ENCODE measurements at regions not wholly inside any gene's neighbourhood (a gene's known extent, or its start where the extent isn't known, plus 50 kb on each side); places are given as distances from the start of the nearest gene placed in this dataset.
"Not testable (repeated sequence)": the region's sequence is repeated elsewhere in the genome, so short reads cannot be mapped to it uniquely, and the experiment has no call there.

DNA sequence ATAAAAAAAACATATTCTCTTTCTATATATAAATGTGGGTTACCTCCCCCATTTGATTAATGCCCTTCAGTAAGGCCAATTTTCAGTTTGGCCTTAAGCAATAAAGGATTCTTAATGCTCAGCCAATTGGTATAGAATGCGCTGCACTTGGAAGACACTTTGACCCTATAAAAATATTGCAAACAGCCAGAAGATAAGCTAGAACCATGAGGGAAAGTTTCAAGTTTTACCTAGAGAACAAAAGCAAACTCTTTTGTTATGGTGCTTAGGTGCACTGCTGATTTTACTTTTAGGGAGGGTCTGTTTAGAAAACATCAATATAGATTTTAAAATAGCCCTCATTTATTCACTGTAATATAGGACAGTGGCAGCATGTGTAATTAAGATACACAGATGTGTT is 251.6 kb upstream of the SLC16A7 start:
- no peak for DNase-seq

DNA sequence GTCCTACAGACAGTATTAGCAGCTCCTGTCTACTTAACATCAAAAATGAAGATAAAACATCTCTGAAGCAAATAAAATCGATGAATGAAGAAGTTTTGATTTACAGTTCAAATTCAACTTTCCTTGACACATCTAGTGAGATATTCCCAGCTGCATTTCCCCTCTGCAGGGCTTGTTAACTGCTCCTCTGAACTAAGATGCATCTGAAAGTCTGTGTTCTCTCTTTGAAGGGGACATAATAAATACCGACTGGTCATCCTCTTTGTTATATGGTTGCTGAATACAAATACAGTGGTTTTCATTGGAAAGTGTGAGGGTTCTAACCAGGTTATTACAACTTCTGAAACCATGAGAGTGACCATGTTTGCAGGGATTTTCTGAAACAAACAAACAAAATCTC is 266.4 kb upstream of the SLC16A7 start:
- no peak for DNase-seq

DNA sequence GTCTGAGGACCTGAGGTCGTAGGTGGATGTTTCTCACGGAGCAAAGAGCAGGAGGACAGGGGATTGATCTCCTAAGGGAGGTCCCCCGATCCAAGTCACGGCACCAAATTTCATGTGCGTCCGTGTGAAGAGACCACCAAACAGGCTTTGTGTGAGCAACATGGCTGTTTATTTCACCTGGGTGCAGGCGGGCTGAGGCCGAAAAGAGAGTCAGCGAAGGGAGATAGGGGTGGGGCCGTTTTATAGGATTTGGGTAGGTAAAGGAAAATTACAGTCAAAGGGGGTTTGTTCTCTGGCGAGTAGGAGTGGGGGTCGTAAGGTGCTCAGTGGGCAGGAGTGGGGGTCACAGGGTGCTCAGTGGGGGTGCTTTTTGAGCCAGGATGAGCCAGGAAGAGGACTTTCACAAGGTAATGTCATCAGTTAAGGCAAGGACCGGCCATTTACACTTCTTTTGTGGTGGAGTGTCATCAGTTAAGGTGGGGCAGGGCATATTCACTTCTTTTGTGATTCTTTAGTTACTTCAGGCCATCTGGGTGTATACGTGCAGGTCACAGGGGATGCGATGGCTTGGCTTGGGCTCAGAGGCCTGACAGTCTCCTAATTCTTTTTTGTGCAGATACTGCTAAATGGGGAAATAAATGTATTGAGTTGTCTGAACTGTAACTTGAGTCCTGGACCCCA is 267.3 kb upstream of the SLC16A7 start:
- DNase-seq = not testable (repeated sequence)

DNA sequence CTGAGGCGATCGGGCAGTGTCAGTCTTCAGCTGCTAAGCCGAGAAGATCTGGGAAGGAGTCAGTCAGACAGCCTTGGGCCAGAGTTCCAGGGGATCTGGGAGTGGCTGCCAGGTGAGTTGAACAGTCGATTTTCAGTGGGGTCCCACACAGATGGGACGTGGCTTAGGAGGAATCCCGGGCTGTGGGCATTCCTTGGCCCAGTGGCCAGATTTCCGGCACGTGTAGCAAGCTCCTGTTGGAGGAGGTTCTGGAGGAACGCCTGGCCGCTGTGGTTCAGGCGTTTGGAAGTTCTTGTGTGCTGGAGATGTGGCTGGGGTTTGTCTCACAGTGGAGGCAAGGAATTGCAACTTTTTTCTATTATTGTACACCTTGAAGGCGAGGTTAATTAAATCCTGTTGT is 269.4 kb upstream of the SLC16A7 start:
- not testable (repeated sequence) for DNase-seq

DNA sequence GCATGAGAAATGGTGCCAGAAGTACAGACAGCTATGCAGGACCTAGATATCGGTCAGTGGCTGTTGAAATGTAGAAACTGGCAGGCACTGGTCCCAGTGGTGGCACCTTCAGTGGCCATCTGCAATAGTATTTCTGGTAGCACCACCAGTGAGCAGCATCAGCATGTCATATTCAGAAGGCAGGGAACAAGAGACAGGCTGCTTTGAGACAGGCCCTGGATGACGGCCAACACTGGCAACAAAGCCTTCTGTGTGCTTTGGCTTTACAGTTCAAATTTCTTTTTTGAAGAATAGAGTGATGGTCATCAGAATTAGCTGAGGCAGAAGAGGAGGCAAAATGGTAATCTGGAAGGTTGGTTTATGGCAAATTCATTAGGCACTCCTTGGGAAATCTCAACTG is 273.4 kb upstream of the SLC16A7 start:
- no peak for DNase-seq

DNA sequence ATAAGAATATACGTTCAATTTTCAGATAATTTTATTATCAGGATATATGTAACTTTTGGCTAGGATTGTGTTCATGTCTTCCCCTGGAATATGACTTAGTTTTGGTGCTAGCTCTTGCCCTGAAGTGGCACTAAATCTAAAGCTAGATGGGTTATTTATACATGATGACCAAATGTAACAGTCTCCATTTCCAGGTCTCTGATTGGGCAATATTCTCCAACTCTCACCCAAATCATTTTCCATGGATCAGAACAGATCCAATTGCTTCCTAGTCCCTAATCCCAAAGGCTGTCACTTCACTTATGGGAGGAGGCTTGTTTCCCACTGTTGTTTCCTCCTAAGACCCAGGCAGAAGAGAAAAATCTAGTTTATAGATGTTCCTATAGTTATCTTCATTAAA is 274.6 kb upstream of the SLC16A7 start:
- DNase-seq = no peak

DNA sequence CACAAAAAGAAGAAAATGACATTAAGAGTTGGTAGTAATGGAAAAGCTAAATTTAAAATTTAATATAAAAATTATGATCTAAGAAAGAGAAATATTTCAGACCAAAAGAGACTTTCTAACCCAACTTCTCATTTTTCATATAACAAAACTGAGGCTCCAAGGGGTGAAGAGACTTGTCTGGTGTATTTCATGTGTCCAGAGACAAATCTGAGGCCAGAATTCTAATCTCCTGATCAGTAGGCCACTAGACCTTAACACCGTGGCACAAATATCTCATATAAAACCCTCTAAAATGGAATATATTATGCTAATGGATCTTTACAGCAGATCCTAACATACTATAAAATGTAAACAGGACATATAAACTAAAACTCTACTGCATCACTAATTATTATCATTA is 275.7 kb upstream of the SLC16A7 start:
- DNase-seq = no peak

DNA sequence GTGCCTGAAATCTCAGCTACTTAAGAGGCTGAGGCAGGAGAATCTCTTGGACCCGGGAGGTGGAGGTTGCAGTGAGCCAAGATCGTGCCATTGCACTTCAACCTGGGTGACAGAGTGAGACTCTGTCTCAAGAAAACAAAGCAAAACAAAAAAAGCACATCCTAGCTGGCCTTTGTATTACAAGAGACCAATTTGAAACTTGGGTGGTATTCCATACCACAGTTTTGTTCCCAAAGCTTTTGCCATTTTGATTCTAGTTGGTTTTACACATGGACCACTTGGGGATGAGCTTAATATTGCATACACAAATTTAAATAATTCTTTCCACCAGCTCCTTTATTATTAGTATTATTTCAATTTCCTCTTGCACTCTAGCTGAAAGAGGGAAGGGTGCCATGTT is 276.9 kb upstream of the SLC16A7 start:
- DNase-seq = no peak

DNA sequence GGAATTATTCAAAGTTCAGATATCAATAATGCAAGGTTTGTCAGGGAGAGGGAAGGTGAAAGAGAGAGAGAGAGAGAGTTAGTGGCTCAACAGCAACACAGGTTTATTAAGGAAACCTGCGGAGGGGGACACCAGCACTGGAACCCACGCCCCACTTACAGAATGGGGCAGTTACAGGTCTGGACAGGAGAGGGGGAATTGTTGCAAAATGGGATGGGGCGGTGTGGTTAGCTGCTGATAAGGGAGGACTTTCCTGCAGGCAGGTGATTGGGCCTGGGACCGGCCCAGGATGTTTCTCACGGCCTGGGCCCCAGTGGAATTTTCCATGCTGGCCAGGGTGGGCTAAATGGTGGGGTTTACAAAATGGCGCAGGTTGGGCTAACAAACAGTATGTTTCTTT is 278.2 kb upstream of the SLC16A7 start:
- no peak for DNase-seq

DNA sequence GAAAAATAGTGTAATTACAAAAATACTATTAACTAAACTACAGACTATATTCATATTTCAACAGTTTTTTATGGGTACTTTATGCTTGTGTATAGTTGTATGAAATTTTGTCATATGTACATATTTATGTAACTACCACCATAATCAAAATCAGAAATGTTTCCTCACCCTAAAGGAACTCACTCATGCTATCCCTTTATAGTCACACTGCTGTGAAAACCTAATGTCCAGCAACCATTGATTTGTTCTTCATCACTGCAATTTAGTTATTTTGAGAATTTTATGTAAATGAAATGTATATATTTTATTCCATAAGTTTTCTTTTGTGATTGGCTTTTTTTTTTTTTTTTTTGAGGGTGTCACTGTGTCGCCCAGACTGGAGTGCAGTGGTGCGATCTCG is 278.9 kb upstream of the SLC16A7 start:
- no peak for DNase-seq

DNA sequence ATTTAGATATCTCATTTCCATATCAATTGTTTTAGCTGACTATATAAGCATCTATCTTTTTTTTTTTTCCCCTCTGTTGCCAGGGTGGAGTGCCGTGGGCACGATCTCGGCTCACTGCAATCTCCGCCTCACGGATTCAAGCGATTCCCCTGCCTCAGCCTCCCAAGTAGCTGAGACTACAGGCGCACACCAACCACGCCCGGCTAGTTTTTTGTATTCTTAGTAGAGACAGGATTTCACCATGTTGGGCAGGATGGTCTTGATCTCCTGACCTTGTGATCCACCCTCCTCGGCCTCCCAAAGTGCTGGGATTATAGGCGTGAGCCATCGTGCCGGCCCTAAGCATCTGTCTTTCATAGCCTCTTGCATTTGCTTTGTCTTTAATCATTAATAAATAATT is 279.5 kb upstream of the SLC16A7 start:
- DNase-seq = not testable (repeated sequence)

DNA sequence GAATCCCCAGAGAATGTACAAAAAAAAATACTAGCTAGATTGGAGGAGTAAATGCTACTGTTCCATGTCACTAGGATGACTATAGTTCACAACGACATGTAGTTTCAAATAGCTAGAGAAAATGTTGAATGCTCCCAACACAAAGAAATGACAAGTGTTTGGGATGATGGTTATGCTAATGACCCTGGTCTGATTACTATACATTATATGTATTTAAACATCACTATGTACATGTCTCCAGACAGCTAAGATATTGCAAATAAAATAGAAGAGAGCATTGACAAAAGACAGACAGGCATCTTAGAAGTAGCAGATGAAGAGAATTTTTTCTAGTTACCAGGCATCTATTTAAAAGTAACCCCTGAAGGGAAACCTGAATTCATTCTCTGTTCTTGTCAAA is 281.6 kb upstream of the SLC16A7 start:
- DNase-seq = no peak

DNA sequence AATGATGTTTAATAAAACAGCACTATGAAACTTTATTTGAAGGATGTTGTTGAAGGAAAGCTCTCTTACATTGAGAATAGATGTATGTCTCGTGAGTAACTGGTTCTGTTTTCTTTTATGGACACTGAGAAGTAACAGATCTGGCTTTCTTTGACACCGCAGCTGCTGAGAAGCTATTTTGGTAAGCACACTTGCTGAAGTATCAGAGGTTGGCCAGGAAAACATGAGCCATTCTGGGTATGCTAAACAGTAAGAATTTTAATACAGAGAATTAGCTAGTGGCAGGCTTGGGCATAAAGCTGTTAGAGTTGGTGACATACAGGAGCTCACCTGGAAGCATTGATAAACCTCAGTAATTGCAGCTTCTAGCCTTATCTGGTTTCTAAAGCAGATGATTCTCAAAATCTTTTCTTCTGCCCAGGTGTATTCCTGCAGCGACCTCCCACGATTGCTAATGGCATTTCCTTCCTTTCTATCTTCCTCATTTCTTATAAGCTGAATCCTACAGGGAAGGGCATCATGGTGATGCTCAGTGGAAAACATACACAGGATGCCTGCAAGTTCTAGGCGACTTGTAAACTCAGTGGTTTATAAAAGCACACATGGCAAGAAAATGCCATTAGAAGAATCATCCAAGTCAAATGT is 291.6 kb upstream of the SLC16A7 start:
- DNase-seq = no peak

DNA sequence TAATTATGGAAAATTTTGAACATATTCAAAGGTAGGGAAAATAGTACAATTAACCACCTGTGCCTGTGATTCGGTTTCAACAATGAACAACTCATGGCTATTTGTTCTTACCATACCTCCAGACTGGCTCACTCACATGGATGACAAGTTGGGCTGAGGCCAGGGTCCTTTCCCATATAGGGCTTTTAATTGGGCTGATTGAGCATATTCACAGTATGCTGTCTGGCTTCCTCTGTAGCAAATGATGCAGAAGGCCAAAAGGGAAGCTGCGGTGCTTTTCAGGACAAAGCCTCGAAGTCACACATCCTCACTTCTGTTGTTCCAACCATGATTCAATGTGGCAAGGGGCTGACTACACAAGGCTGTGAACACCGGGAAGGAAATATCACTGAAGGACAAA is 297.5 kb upstream of the SLC16A7 start:
- no peak for DNase-seq

DNA sequence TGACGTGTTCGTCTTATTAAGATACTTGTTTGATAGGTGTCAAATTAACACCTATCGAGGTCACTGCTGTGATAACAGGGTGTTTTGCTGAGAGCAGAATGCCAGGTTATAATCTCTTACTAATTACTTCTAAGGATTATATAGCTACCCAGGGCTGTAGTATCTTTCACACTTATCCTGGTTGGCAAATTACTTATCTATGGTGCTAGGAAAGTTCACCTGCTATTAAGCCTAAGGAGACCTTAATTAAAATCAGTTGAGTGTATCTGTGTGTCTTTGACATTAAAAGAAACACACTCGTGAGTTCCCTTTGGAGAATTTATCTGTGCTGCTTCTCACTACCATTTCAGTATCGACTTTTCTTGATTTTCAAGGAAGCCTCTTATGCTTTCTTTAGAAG is 301.6 kb upstream of the SLC16A7 start:
- no peak for DNase-seq

DNA sequence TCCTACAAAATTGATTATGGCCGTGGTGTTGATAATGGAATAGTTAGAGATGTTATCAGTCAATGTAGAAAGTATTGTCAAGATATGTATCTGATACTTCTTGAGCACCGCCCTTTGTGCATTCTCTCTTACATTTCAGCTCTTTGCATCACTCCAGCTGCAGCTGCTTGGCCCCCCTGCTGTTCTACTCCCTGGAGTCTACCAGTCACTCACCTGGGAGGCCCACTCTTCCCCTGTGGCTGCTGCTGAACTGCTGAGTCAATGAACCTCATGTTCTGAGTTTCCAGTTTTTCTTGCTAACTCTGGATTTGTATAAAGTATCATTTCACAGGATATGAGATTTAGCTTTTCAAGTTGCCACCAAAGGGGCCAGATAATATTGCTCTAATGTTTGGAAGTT is 312.8 kb upstream of the SLC16A7 start:
- no peak for DNase-seq

DNA sequence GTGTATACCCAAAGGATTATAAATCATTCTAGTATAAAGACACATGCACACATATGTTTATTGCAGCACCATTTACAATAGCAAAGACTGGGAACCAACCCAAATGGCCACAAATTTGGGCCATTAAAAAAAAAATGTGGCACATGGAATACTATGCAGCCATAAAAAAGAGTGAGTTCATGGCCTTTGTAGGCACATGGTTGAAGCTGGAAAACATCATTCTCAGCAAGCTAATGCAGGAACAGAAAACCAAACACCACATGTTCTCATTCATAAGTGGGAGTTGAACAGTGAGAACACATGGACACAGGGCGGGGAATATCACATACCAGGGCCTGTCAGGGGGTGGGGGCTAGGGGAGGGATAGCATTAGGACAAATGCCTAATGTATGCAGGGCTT is 322.3 kb upstream of the SLC16A7 start:
- DNase-seq = not testable (repeated sequence)

DNA sequence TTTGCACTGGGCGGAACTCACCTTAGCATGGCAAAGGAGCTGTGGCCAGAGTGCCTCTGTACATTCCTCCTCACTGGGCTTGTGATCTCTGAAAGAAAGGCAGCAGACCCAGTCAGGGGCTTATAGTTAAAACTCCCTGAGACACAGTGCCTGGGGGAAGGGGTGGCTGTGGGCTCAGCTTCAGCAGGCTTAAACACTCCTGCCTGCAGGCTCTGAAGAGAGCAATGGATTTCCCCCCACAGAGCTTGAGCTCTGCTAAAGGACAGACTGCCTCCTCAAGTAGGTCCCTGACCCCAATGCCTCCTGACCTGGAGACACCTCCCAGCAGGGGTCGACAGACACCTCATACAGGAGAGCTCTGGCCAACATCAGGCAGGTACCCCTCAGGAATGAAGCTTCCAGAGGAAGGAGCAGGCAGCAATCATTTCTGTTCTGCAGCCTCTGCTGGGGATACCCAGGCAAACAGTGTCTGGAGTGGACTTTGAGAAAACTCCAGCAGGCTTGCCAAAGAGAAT is 327.5 kb upstream of the SLC16A7 start:
- no peak for DNase-seq

DNA sequence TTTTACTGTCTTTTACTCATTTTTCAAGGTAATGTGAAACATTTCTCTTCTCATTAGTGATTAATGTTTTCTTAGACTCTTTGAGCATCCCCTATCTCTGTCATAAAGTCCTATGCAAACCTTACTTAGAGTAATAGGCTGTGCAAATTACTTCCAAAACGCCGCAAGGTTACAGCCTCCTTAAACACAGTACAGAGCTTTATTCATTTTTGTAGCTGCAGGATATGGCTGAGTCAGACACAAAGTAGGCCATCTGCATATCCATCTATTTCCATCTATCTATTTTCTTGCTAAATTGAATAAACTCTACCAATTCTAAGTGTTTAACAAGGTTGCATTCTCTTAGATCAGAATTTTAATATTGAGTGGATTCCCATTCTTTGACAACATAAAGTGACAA is 335.6 kb upstream of the SLC16A7 start:
- DNase-seq = no peak

DNA sequence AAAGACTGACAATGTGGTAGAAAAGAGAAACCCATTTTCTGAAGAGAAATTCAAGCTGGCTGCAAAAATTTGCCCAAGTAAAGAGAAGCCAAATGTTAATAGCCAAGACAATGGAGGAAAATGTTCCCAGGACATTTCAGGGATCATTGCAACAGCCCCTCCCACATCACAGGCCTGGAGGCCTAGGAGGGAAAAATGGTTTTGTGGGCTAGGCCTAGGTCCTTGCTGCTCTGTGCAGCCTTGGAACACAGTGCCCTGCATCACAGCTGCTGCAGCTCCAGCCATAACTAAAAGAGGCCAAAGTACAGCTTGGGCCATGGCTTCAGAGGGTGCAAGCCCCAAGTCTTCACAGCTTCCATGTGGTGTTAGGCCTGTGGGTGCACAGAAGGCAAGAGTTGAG is 332.4 kb upstream of the LRIG3 start:
- no peak for DNase-seq

DNA sequence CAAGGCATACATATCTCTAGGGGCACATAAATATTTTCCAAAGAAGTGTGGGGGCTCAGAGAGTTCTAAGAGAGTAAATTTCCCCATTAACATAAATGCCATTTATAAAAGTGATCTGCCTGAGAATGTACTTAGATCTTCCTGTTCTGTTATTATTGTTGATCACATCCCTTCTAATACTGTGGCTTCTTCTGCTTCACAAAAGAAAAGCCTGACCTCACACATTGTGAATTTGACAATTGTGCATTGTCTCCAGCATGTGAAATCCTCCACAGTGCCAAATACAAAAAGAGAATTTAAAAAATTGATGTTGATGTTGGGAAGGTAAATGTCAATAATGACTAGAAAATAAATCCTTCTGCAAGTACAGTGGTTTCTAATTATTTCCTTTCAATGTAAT is 330.5 kb upstream of the LRIG3 start:
- no peak for DNase-seq

DNA sequence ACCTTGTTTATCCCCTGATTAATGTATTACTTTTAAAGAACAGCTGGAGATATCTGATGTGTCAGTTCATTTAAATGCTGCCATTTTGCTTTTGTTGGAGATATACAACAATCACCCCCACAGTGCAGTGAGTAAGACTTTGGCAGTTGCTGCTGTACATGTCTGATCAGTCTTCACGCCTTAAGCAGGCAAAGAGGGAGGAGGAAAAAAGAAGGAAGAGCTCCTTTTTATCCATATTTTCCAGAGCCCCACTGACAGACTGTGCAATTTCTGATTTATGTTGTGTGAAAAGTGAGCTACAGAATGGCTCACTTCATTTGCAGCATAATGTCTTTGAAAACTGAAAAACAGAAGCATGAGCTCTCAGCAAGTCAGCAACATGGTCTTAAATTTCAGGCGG is 319.7 kb upstream of the LRIG3 start:
- DNase-seq = no peak

DNA sequence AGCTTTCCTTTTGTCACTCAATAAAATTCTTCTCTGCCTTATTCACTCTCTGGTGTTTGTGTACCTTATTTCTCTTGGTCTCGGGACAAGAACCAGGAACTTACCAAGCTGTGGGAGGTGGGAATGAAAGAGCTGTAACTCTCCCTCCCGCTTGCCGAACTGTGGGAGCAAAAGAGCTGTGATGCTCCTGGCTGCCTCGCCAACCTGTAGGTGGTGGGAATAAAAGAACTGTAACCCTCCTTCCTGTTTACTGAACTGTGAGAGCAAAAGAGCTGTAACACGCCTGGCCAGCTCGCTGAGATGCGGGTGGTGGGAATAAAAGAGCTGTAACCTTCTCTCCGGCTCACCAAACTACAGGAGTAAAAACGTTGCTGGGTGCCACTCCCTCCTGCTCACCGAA is 314.1 kb upstream of the LRIG3 start:
- no peak for DNase-seq

DNA sequence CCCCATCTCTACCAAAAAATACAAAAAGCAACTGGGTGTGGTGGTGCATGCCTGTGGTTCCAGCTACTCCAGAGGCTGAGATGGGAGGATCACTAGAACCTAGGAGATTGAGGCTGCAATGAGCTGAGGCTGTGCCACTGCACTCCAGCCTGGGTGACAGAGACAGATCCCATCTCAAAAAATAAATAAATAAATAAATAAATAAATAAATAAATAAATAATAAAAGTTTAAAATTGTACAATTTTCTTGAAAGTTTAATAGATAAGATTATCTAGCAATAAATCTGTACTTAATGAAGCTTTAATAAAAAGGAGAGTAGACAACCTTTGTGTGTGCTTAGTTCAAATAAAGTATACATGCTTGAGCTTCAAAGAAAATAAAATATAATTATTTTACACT is 310.0 kb upstream of the LRIG3 start:
- DNase-seq = no peak

DNA sequence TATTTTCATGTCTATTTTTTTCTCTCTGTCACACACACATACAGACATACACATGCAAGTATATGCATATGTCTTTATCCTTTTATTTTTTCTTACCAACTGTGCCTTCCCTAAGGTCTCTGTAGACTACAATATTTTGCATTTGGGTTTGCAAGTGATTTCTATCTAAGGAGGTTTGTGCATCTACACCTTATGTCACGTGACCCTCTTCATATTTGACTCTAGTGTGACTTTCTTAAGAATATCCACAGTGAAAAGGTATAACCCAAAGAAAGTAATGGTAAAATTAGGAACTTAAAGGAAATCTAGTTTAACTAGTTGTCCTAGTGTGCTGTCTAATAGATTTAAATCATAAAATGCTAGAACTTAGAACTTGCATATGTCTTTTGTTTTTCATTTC is 298.8 kb upstream of the LRIG3 start:
- no peak for DNase-seq
